Spleen (tissue), 11 donors: ENCODE measurements at regions not wholly inside any gene's neighbourhood (a gene's known extent, or its start where the extent isn't known, plus 50 kb on each side); places are given as distances from the start of the nearest gene placed in this dataset.

Experiments used
- DNase-seq: peaks from one replicate; pipeline ENCODE4 v3.0.0-alpha.2; 2020
- H3K27ac ChIP-seq, 8 donors: fragments of 200-600 bp; sonication (generic) in 7 of 8; 1 replicate in 4 of 8; 2 replicates in 4 of 8; pipeline versions ENCODE4 v1.5.0 to v1.8.0; 2016 to 2021; ENCODE audit warnings: inconsistent platforms in 4 of 8, mild to moderate bottlenecking in 4 of 8, moderate library complexity in 1 of 8
- H3K27me3 ChIP-seq, 7 donors: fragments of 200-600 bp; sonication (generic) in 6 of 7; replicated peaks in 1 of 7; 1 replicate in 4 of 7; 2 replicates in 3 of 7; pipeline versions ENCODE4 v1.5.0 to v1.8.0; 2016 to 2021; ENCODE audit warnings: inconsistent platforms in 3 of 7, mild to moderate bottlenecking in 1 of 7
- H3K36me3 ChIP-seq, 6 donors: fragments of 200-600 bp; sonication (generic) in 5 of 6; 1 replicate in 4 of 6; 2 replicates in 2 of 6; pipeline versions ENCODE4 v1.5.0 to v1.8.0; 2016 to 2021; ENCODE audit warnings: inconsistent platforms in 2 of 6
- H3K4me1 ChIP-seq, 6 donors: fragments of 200-600 bp; sonication (generic) in 5 of 6; 1 replicate in 3 of 6; 2 replicates in 3 of 6; pipeline versions ENCODE4 v1.5.0 to v1.8.0; 2016 to 2021; ENCODE audit warnings: inconsistent platforms in 3 of 6
- H3K4me3 ChIP-seq, 8 donors: fragments of 200-600 bp; sonication (generic) in 7 of 8; 1 replicate in 4 of 8; 2 replicates in 4 of 8; pipeline versions ENCODE4 v1.5.0 to v1.8.0; 2016 to 2021; ENCODE audit warnings: inconsistent platforms in 4 of 8, mild to moderate bottlenecking in 4 of 8, moderate library complexity in 2 of 8
- H3K9me3 ChIP-seq, 8 donors: fragments of 200-600 bp; sonication (generic) in 7 of 8; 1 replicate in 4 of 8; 2 replicates in 4 of 8; pipeline versions ENCODE4 v1.5.0 to v1.8.0; 2016 to 2021; ENCODE audit warnings: inconsistent platforms in 4 of 8
- POLR2A ChIP-seq, 3 donors: fragments of 450-650 bp; IDR thresholded peaks; one replicate each; pipeline ENCODE4 v1.5.1; 2017; ENCODE audit warnings: antibody characterized with exemption in 3 of 3, mild to moderate bottlenecking in 1 of 3
- POLR2AphosphoS5 ChIP-seq, 3 donors: sonication (generic); formaldehyde crosslinking; IDR thresholded peaks; one replicate each; pipeline ENCODE4 v1.5.1; 2017; ENCODE audit warnings: antibody characterized with exemption in 3 of 3
- WGBS, 5 donors: extraction: QIAGEN DNeasy Blood & Tissue Kit in 3 of 5; methylation state at CpG; one replicate each; pipeline versions ENCODE4 v1.1.5 to v1.1.7; 2013 to 2018; 5-methylcytosine and 5-hydroxymethylcytosine counted together
- intact Hi-C: fragments of 100-400 bp; cut with DNase I; formaldehyde crosslinking; loops from one replicate; pipeline ENCODE4 v1.15.0; 2023; ENCODE audit warnings: low total_unique reads
- TF ChIP-seq, protein P1 (sequence below), 11 experiments: fragments of 200-600 bp in 7 of 11; fragments of 450-650 bp in 4 of 11; sonication (generic) in 4 of 11; IDR thresholded peaks in 8 of 11; conservative IDR thresholded peaks in 3 of 11; 1 replicate in 7 of 11; 2 replicates in 4 of 11; pipeline versions ENCODE4 v1.4.0 to v1.8.0; 2016 to 2021; ENCODE audit warnings: antibody characterized with exemption in 11 of 11, inconsistent platforms in 4 of 11, mild to moderate bottlenecking in 1 of 11
- donor health status: healthy with polysubstance abuse.
- donor health status: DM: no; HTN: no; CAD: no; lungs with moderate emphysema.
- donor health status: DM: no; HTN: no; CAD: no.
- donor health status: Bipolar disorder and iron deficiency.
- donor health status: healthy.
- donor health status: DM: no; HTN: no; CAD: no.
- donor health status: DM: yes; HTN: yes; CAD: no.

- intact Hi-C loops, result no loop called here
- no peaks in the 10 kb centered on the region for H3K4me1 ChIP-seq
- H3K4me3 ChIP-seq, result no peak overlapping the region
- DNase-seq, result no peak
- no peak for TF ChIP-seq POLR2A (IDR thresholded peaks at IDR 0.05)
- no peak for TF ChIP-seq POLR2AphosphoS5 (IDR thresholded peaks at IDR 0.05)
- TF ChIP-seq, protein P1, sequence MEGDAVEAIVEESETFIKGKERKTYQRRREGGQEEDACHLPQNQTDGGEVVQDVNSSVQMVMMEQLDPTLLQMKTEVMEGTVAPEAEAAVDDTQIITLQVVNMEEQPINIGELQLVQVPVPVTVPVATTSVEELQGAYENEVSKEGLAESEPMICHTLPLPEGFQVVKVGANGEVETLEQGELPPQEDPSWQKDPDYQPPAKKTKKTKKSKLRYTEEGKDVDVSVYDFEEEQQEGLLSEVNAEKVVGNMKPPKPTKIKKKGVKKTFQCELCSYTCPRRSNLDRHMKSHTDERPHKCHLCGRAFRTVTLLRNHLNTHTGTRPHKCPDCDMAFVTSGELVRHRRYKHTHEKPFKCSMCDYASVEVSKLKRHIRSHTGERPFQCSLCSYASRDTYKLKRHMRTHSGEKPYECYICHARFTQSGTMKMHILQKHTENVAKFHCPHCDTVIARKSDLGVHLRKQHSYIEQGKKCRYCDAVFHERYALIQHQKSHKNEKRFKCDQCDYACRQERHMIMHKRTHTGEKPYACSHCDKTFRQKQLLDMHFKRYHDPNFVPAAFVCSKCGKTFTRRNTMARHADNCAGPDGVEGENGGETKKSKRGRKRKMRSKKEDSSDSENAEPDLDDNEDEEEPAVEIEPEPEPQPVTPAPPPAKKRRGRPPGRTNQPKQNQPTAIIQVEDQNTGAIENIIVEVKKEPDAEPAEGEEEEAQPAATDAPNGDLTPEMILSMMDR (IDR thresholded peaks at IDR 0.05 in 8 of 11, conservative IDR thresholded peaks at IDR 0.05 in 3 of 11), result no peak
- H3K9me3 ChIP-seq, result no peaks in the 10 kb centered on the region
- H3K36me3 ChIP-seq, result no peaks in the 10 kb centered on the region
- H3K27ac ChIP-seq, result no peak overlapping the region
- 76 to 92% (median 90%) methylated on average over 7 of the region's 7 CpGs for WGBS, 5 donors
- H3K27me3 ChIP-seq, result no peaks in the 10 kb centered on the region
Observed at GRCh38 chr10:118910702-118911101, 118.8 kb upstream of the NANOS1 start.

GRCh38 chr10:118911363-118911762 is 118.2 kb upstream of the NANOS1 start:
- DNase-seq, result no peak
- no peak overlapping the region for H3K4me3 ChIP-seq
- intact Hi-C loops, result no loop called here
- TF ChIP-seq, protein P1 (IDR thresholded peaks at IDR 0.05 in 8 of 11, conservative IDR thresholded peaks at IDR 0.05 in 3 of 11), result no peak
- TF ChIP-seq POLR2AphosphoS5 (IDR thresholded peaks at IDR 0.05) (no peak), POLR2A (IDR thresholded peaks at IDR 0.05) (no peak)
- H3K36me3 ChIP-seq, result no peaks in the 10 kb centered on the region
- no peaks in the 10 kb centered on the region for H3K9me3 ChIP-seq
- no peaks in the 10 kb centered on the region for H3K4me1 ChIP-seq
- H3K27me3 ChIP-seq, result no peaks in the 10 kb centered on the region
- 53 to 69% (median 63%) methylated on average over 5 of the region's 5 CpGs for WGBS, 5 donors
- H3K27ac ChIP-seq, result no peak overlapping the region

DNA sequence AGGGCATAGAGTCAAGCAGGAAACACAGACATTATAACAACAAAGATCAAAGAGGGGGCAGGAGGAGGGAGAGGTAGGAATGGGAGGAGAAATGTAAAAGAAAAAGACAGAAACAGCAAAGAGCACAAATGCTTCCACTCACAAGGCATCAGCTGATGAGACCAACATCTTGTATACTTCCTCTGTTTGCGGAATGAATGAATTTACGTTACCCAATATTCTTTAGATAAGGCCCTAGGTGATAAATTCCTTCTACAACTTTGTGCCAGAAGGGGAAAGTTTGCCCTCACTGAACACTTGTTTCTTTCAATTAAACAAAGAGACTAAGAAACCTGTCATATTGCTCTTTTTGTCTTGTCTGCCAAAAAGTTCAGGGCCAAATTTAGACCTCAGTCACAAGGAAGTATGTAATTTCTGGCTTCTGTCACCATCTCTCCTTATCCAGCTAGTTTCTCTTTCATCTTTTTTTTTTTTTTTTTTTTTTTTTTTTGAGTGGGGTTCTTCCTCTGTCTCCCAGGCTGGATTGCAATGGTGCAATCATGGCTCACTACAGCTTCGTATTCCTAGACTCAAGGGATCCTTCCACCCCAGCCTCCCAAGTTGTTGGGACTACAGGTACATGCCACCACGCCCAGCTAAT is 116.4 kb upstream of the NANOS1 start:
- no peak overlapping the region for H3K4me3 ChIP-seq
- WGBS, 5 donors, result 84 to 89% (median 85%) methylated on average over 4 of the region's 4 CpGs
- no peaks in the 10 kb centered on the region for H3K9me3 ChIP-seq

DNA sequence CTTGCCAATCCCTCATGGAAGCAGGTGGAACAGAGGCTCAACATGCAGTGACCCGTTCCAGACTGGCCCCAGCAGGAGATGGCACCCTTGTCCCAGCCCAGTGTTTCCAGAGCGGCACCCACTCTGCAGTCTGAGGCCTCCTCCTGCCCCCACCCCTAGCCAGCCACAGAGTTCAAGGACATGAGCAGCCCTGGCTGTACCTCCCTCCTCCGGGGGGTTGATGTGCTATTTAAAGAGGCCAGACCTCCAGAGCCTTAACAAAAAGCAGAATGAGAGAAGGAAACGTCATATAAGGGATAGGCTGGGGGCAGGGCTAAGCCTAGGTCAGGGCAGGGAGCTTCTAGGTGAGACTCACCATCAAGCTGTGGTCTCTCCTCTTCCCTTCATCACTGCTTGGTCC is 115.7 kb upstream of the NANOS1 start:
- Histone ChIP-seq H3K27ac (no peak overlapping the region), H3K4me3 (no peak overlapping the region), H3K9me3 (no peaks in the 10 kb centered on the region), H3K27me3 (no peaks in the 10 kb centered on the region), H3K36me3 (no peaks in the 10 kb centered on the region), H3K4me1 (no peaks in the 10 kb centered on the region)
- DNase-seq, result no peak
- intact Hi-C loops, result no loop called here
- TF ChIP-seq POLR2A (IDR thresholded peaks at IDR 0.05) (no peak), POLR2AphosphoS5 (IDR thresholded peaks at IDR 0.05) (no peak)
- TF ChIP-seq, protein P1 (IDR thresholded peaks at IDR 0.05 in 8 of 11, conservative IDR thresholded peaks at IDR 0.05 in 3 of 11), result no peak
- 46 to 63% (median 50%) methylated on average over 4 of the region's 4 CpGs for WGBS, 5 donors

More for the DNA sequence above, 116.4 kb upstream of the NANOS1 start:
- no peak for DNase-seq
- Histone ChIP-seq H3K27ac (no peak overlapping the region), H3K36me3 (no peaks in the 10 kb centered on the region), H3K4me1 (no peaks in the 10 kb centered on the region), H3K27me3 (no peaks in the 10 kb centered on the region)
- TF ChIP-seq POLR2A (IDR thresholded peaks at IDR 0.05), result no peak
- TF ChIP-seq, protein P1 (IDR thresholded peaks at IDR 0.05 in 8 of 11, conservative IDR thresholded peaks at IDR 0.05 in 3 of 11), result no peak
- TF ChIP-seq POLR2AphosphoS5 (IDR thresholded peaks at IDR 0.05), result no peak
- intact Hi-C loops, result no loop called here
